ENCODE measurements at regions not wholly inside any gene's neighbourhood (a gene's known extent, or its start where the extent isn't known, plus 50 kb on each side); places are given as distances from the start of the nearest gene placed in this dataset.

GRCh38 chr4:63171341-63171740 is 1237.9 kb downstream of the TECRL start:
- POLR2A ChIA-PET = no interaction called here
- Histone ChIP-seq H3K36me3 (replicated peaks in 1 of 2; ENCODE audit: control insufficient read depth in 1 of 2, insufficient read depth in 2 of 2, low read length in 2 of 2) (no peaks in the 10 kb centered on the region), H3K4me1 (ENCODE audit: insufficient read depth, low read length) (no peaks in the 10 kb centered on the region), H2AFZ (ENCODE audit: low read length) (no peak overlapping the region), H3K79me2 (ENCODE audit: insufficient read depth, low read length) (no peaks in the 10 kb centered on the region), H4K20me1 (ENCODE audit: insufficient read depth, low read length) (no peaks in the 10 kb centered on the region), H3K27me3 (ENCODE audit: control insufficient read depth in 1 of 2, insufficient read depth in 2 of 2, low read length in 2 of 2) (no peaks in the 10 kb centered on the region), H3K9me3 (ENCODE audit: low read length) (peaks cover 26% of the 10 kb centered on the region; the same call in 1 of the 2 replicates), H3K9ac (ENCODE audit: insufficient read depth, low read depth, low read length) (no peak overlapping the region), H3K27ac (ENCODE audit: extremely low read length, insufficient read depth, low read length) (no peak overlapping the region), H3K4me2 (ENCODE audit: low read depth, low read length) (no peak overlapping the region), H3K4me3 (replicated peaks in 1 of 3; ENCODE audit: insufficient read depth in 1 of 3, low read depth in 2 of 3, low read length in 3 of 3) (no peak overlapping the region)
- BruUV-seq (replicated peaks) = no TSS peak
- DNase-seq (ENCODE audit: low spot score) (no peak), ATAC-seq (no peak), FAIRE-seq (no peak)
- TF ChIP-seq ZNF558 (CRISPR knock-in tag; IDR thresholded peaks at IDR 0.05; ENCODE audit: borderline replicate concordance) (no peak), HNRNPL (IDR thresholded peaks at IDR 0.05; ENCODE audit: low read depth, low read length) (no peak), ZNF33A (CRISPR knock-in tag; IDR thresholded peaks at IDR 0.05; ENCODE audit: borderline replicate concordance) (no peak), ZSCAN22 (CRISPR knock-in tag; IDR thresholded peaks at IDR 0.05) (no peak), CREB1 (IDR thresholded peaks at IDR 0.05) (no peak), CREB1 (CRISPR knock-in tag; IDR thresholded peaks at IDR 0.05) (no peak), POLR2A (IDR thresholded peaks at IDR 0.05; ENCODE audit: insufficient read depth in 1 of 2, low read depth in 2 of 2, low read length in 2 of 2) (no peak), YEATS2 (CRISPR knock-in tag; IDR thresholded peaks at IDR 0.05; ENCODE audit: borderline replicate concordance) (no peak)
- TF ChIP-seq, protein P1, sequence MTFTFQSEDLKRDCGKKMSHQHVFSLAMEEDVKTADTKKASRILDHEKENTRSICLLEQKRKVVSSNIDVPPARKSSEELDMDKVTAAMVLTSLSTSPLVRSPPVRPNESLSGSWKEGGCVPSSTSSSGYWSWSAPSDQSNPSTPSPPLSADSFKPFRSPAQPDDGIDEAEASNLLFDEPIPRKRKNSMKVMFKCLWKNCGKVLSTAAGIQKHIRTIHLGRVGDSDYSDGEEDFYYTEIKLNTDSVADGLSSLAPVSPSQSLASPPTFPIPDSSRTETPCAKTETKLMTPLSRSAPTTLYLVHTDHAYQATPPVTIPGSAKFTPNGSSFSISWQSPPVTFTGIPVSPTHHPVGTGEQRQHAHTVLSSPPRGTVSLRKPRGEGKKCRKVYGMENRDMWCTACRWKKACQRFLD (CRISPR knock-in tag; IDR thresholded peaks at IDR 0.05; ENCODE audit: borderline replicate concordance) = no peak
- CTCF ChIA-PET (ENCODE audit: low intra/inter-chr PET ratio, low total read pairs) = no interaction called here
- WGBS (ENCODE audit: low lambda C conversion rate) = 30% methylated on average over 2 of the region's 2 CpGs
- intact Hi-C loops (cut with micrococcal nuclease; ENCODE audit: unreplicated experiment) (no loop called here), in situ Hi-C loops (cut with HindIII; ENCODE audit: extremely low pct_ligation_motif_present, low pct_unique_long_range_greater_than_20kb) (no loop called here)

DNA sequence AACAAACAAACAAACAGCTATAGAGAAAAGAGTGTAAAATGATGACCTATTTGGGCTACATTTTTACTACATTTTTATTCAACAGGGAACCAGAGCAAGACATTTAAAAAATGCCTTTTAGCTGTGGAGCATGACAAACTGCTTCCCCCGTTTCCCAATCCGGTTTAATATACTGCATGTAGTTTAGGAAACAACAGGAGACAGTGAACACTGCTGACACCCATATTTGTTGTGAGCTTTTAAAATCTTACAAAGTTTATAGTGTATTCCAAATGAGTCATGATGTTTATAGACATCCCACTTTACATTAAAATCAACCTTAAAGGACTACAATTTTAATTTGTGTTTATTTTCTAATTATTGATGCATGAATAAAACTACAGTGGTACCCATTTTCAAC is 1238.3 kb downstream of the TECRL start:
- H3K27ac ChIP-seq (ENCODE audit: extremely low read length, insufficient read depth, low read length) = no peak overlapping the region
- intact Hi-C loops (cut with micrococcal nuclease; ENCODE audit: unreplicated experiment) = no loop called here
- H3K79me2 ChIP-seq (ENCODE audit: insufficient read depth, low read length) = no peaks in the 10 kb centered on the region
- ChIA-PET CTCF (ENCODE audit: low intra/inter-chr PET ratio, low total read pairs) (no interaction called here), POLR2A (no interaction called here)
- FAIRE-seq (no peak), DNase-seq (ENCODE audit: low spot score) (no peak), ATAC-seq (no peak)
- H3K4me3 ChIP-seq (replicated peaks in 1 of 3; ENCODE audit: insufficient read depth in 1 of 3, low read depth in 2 of 3, low read length in 3 of 3) = no peak overlapping the region
- no peaks in the 10 kb centered on the region for H3K27me3 ChIP-seq (ENCODE audit: control insufficient read depth in 1 of 2, insufficient read depth in 2 of 2, low read length in 2 of 2)
- in situ Hi-C loops (cut with HindIII; ENCODE audit: extremely low pct_ligation_motif_present, low pct_unique_long_range_greater_than_20kb) = no loop called here
- no TSS peak for BruUV-seq (replicated peaks)
- H3K9ac ChIP-seq (ENCODE audit: insufficient read depth, low read depth, low read length) = no peak overlapping the region
- 0% methylated on average over 2 of the region's 2 CpGs for WGBS (ENCODE audit: low lambda C conversion rate)
- no peaks in the 10 kb centered on the region for H4K20me1 ChIP-seq (ENCODE audit: insufficient read depth, low read length)
- H3K4me1 ChIP-seq (ENCODE audit: insufficient read depth, low read length) = no peaks in the 10 kb centered on the region
- H3K4me2 ChIP-seq (ENCODE audit: low read depth, low read length) = no peak overlapping the region
- H3K9me3 ChIP-seq (ENCODE audit: low read length) = peaks cover 30% of the 10 kb centered on the region; the same call in 1 of the 2 replicates
- H2AFZ ChIP-seq (ENCODE audit: low read length) = no peak overlapping the region
- H3K36me3 ChIP-seq (replicated peaks in 1 of 2; ENCODE audit: control insufficient read depth in 1 of 2, insufficient read depth in 2 of 2, low read length in 2 of 2) = no peaks in the 10 kb centered on the region
- TF ChIP-seq PRPF4 (IDR thresholded peaks at IDR 0.05; ENCODE audit: low read depth, low read length, poor library complexity, severe bottlenecking) (no peak), ZNF709 (CRISPR knock-in tag; IDR thresholded peaks at IDR 0.05) (no peak), HNF4G (IDR thresholded peaks at IDR 0.05; ENCODE audit: borderline replicate concordance, low read depth, low read length) (no peak), HNF4G (CRISPR knock-in tag; IDR thresholded peaks at IDR 0.05; ENCODE audit: borderline replicate concordance, low read depth) (no peak), ZNF382 (CRISPR knock-in tag; IDR thresholded peaks at IDR 0.05; ENCODE audit: borderline replicate concordance) (no peak), TFDP2 (CRISPR knock-in tag; IDR thresholded peaks at IDR 0.05) (no peak), SOX13 (IDR thresholded peaks at IDR 0.05) (no peak), SOX13 (CRISPR knock-in tag; conservative IDR thresholded peaks at IDR 0.05 in 1 of 2, IDR thresholded peaks at IDR 0.05 in 1 of 2) (no peak), CENPBD1 (CRISPR knock-in tag; IDR thresholded peaks at IDR 0.05; ENCODE audit: borderline replicate concordance, low read depth) (no peak)
- TF ChIP-seq, protein P2, sequence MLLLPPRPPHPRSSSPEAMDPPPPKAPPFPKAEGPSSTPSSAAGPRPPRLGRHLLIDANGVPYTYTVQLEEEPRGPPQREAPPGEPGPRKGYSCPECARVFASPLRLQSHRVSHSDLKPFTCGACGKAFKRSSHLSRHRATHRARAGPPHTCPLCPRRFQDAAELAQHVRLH (CRISPR knock-in tag; IDR thresholded peaks at IDR 0.05; ENCODE audit: borderline replicate concordance, low read depth) = no peak

Measured in HepG2 (cell line).